ENCODE measurements at regions not wholly inside any gene's neighbourhood (a gene's known extent, or its start where the extent isn't known, plus 50 kb on each side); places are given as distances from the start of the nearest gene placed in this dataset.

- no peak overlapping the region for H3K27ac ChIP-seq (ENCODE audit: extremely low read depth, low read depth, low read length)
- POLR2A ChIA-PET, result interaction anchor here (1.3 kb wide), 1 partner anchor 117 kb away, joined by 3 read pairs; no protein-coding TSS in a partner anchor
- CTCF ChIA-PET, result interaction anchor here (0.5 to 1.3 kb wide), 3 partner anchors 368 to 581 kb away, joined by 3 to 4 read pairs (median 3); no protein-coding TSS in a partner anchor
- no peak for TF ChIP-seq ZNF18 (tag by site-specific recombination; IDR thresholded peaks at IDR 0.05)
- TF ChIP-seq ZBTB6 (tag by site-specific recombination; IDR thresholded peaks at IDR 0.05), result no peak
- TF ChIP-seq INSM2 (tag by site-specific recombination; IDR thresholded peaks at IDR 0.05), result peak; percentile 84
- no peak for TF ChIP-seq REST (tag by site-specific recombination; IDR thresholded peaks at IDR 0.05)
- no peak for TF ChIP-seq ZNF843 (tag by site-specific recombination; IDR thresholded peaks at IDR 0.05)
- 0 out of 2 replicates have a peak, but pooled peaks have one; percentile 26 for TF ChIP-seq ZBTB44 (tag by site-specific recombination; IDR thresholded peaks at IDR 0.05)
- TF ChIP-seq KLF8 (tag by site-specific recombination; IDR thresholded peaks at IDR 0.05), result 0 out of 2 replicates have a peak, but pooled peaks have one; percentile 40
- peak; percentile 77 for TF ChIP-seq ZEB2 (tag by site-specific recombination; IDR thresholded peaks at IDR 0.05)
- no peak for TF ChIP-seq ZNF133 (tag by site-specific recombination; IDR thresholded peaks at IDR 0.05)
- no peak for TF ChIP-seq SETDB1 (IDR thresholded peaks at IDR 0.05; ENCODE audit: insufficient read length, low read length)
- TF ChIP-seq ZXDB (tag by site-specific recombination; IDR thresholded peaks at IDR 0.05), result peak; percentile 53; the same call in 1 of the 2 replicates
- no peak for TF ChIP-seq ZBTB20 (tag by site-specific recombination; IDR thresholded peaks at IDR 0.05)
- TF ChIP-seq PRDM6 (tag by site-specific recombination; IDR thresholded peaks at IDR 0.05), result peak; percentile 81
- TF ChIP-seq BCL6B (tag by site-specific recombination; IDR thresholded peaks at IDR 0.05), result no peak
- no peak for TF ChIP-seq ZNF423 (tag by site-specific recombination; IDR thresholded peaks at IDR 0.05)
- 0 out of 2 replicates have a peak, but pooled peaks have one; percentile 4 for TF ChIP-seq SP3 (tag by site-specific recombination; IDR thresholded peaks at IDR 0.05)
- no peak for TF ChIP-seq PRDM4 (tag by site-specific recombination; IDR thresholded peaks at IDR 0.05)
- no peak for TF ChIP-seq MYNN (tag by site-specific recombination; IDR thresholded peaks at IDR 0.05; ENCODE audit: borderline replicate concordance)
- TF ChIP-seq ZNF639 (tag by site-specific recombination; IDR thresholded peaks at IDR 0.05), result peak; percentile 76; the same call in 1 of the 2 replicates
- TF ChIP-seq ZNF629 (tag by site-specific recombination; IDR thresholded peaks at IDR 0.05), result peak; percentile 87
- TF ChIP-seq ZNF473 (tag by site-specific recombination; IDR thresholded peaks at IDR 0.05), result no peak
These were observed 208.3 kb upstream of the RUNX1 start for GRCh38 chr21:35257413-35257812.

More at GRCh38 chr21:35257413-35257812, 208.3 kb upstream of the RUNX1 start:
- Histone ChIP-seq H3K4me3 (ENCODE audit: low read depth, low read length) (no peak overlapping the region), H3K4me1 (ENCODE audit: control insufficient read depth, insufficient read depth, low read length) (peaks cover 11% of the 10 kb centered on the region), H3K9me3 (ENCODE audit: control insufficient read depth, insufficient read depth, low read depth, low read length) (no peaks in the 10 kb centered on the region), H3K36me3 (ENCODE audit: control insufficient read depth in 2 of 2, insufficient read depth in 1 of 2, low read length in 2 of 2) (no peaks in the 10 kb centered on the region)

Measured in HEK293 (cell line).